ENCODE measurements at regions not wholly inside any gene's neighbourhood (a gene's known extent, or its start where the extent isn't known, plus 50 kb on each side); places are given as distances from the start of the nearest gene placed in this dataset.

- TF ChIP-seq JUND (IDR thresholded peaks at IDR 0.05), result no peak
- TF ChIP-seq SMC3 (IDR thresholded peaks at IDR 0.05; ENCODE audit: low read depth, low read length), result no peak
- no peak for TF ChIP-seq FOXM1 (IDR thresholded peaks at IDR 0.05; ENCODE audit: low read depth)
- TF ChIP-seq RAD21 (IDR thresholded peaks at IDR 0.05; ENCODE audit: low read length), result no peak
- TF ChIP-seq GATA2 (CRISPR knock-in tag; IDR thresholded peaks at IDR 0.05), result no peak
- TF ChIP-seq POLR2AphosphoS5 (IDR thresholded peaks at IDR 0.05; ENCODE audit: low read depth, low read length), result no peak
- no peak for TF ChIP-seq NRF1 (IDR thresholded peaks at IDR 0.05; ENCODE audit: low read depth, low read length)
- no peak for TF ChIP-seq YY1 (IDR thresholded peaks at IDR 0.05; ENCODE audit: low read depth)
- no peak for TF ChIP-seq FOXJ3 (CRISPR knock-in tag; IDR thresholded peaks at IDR 0.05)
- no peak for TF ChIP-seq RCOR1 (IDR thresholded peaks at IDR 0.05; ENCODE audit: low read length)
- no peak for TF ChIP-seq FOSL2 (IDR thresholded peaks at IDR 0.05; ENCODE audit: borderline replicate concordance, low read depth)
- TF ChIP-seq NFIC (IDR thresholded peaks at IDR 0.05; ENCODE audit: borderline replicate concordance), result no peak
- TF ChIP-seq USF2 (IDR thresholded peaks at IDR 0.05; ENCODE audit: borderline replicate concordance, low read depth, low read length), result no peak
- TF ChIP-seq IRF3 (IDR thresholded peaks at IDR 0.05; ENCODE audit: low read depth, low read length), result no peak
- TF ChIP-seq CTCF (IDR thresholded peaks at IDR 0.05), result no peak
- TF ChIP-seq MAX (IDR thresholded peaks at IDR 0.05; ENCODE audit: low read depth), result no peak
- TF ChIP-seq USF1 (IDR thresholded peaks at IDR 0.05; ENCODE audit: borderline replicate concordance, low read depth), result no peak
- TF ChIP-seq MXI1 (IDR thresholded peaks at IDR 0.05; ENCODE audit: low read depth, low read length), result no peak
- H4K20me1 ChIP-seq (ENCODE audit: insufficient read depth), result no peaks in the 10 kb centered on the region
- 93% methylated on average over 7 of the region's 10 CpGs for WGBS (ENCODE audit: low lambda C conversion rate)
- H3K27me3 ChIP-seq (ENCODE audit: insufficient read depth), result no peaks in the 10 kb centered on the region
- H3K9me3 ChIP-seq, result no peaks in the 10 kb centered on the region
- H3K79me2 ChIP-seq (ENCODE audit: insufficient read depth), result no peaks in the 10 kb centered on the region
- H2AFZ ChIP-seq (ENCODE audit: low read depth), result no peak overlapping the region
- H3K9me2 ChIP-seq, result no peaks in the 10 kb centered on the region
- no peak for DNase-seq
- H3K4me1 ChIP-seq (ENCODE audit: control insufficient read depth in 1 of 2, insufficient read depth in 2 of 2, low read depth in 1 of 2, low read length in 1 of 2), result no peaks in the 10 kb centered on the region
- H3F3A ChIP-seq (replicated peaks; ENCODE audit: insufficient read depth), result no peaks in the 10 kb centered on the region
- H3K4me2 ChIP-seq, result no peak overlapping the region
- POLR2A ChIA-PET, result no interaction called here
- H3K27ac ChIP-seq (ENCODE audit: low read depth in 2 of 2, low read length in 1 of 2), result no peak overlapping the region
- CTCF ChIA-PET, result interaction anchor here (0.8 to 1.7 kb wide), 3 partner anchors 9 to 18 kb away, joined by 3 to 7 read pairs (median 6); no protein-coding TSS in a partner anchor
- H3K9ac ChIP-seq, result no peak overlapping the region
- H3K36me3 ChIP-seq (replicated peaks in 1 of 2; ENCODE audit: control insufficient read depth in 1 of 2, insufficient read depth in 2 of 2, low read length in 1 of 2), result no peaks in the 10 kb centered on the region
- no peak overlapping the region for H3K4me3 ChIP-seq (ENCODE audit: low read depth in 2 of 2, low read length in 1 of 2)
These were observed 93.1 kb upstream of the TMPRSS2 start for GRCh38 chr21:41600961-41601572.

All from SK-N-SH (cell line).